DND-41 (cell line): ENCODE measurements at regions not wholly inside any gene's neighbourhood (a gene's known extent, or its start where the extent isn't known, plus 50 kb on each side); places are given as distances from the start of the nearest gene placed in this dataset.

Experiments used
- CTCF ChIP-seq: IDR thresholded peaks from 2 replicates; pipeline ENCODE4 v1.5.1; 2012; ENCODE audit warnings: borderline replicate concordance, low read length, moderate library complexity, mild to moderate bottlenecking; ENCODE audit not compliant: poor library complexity, severe bottlenecking; ENCODE audit errors: extremely low read depth
- EZH2 ChIP-seq: IDR thresholded peaks from 3 replicates; pipeline ENCODE4 v1.6.1; 2012; ENCODE audit warnings: borderline replicate concordance, low read depth, mild to moderate bottlenecking, moderate library complexity, low read length, inconsistent platforms; ENCODE audit not compliant: severe bottlenecking

- TF ChIP-seq CTCF (no peak), EZH2 (no peak)
Observed at GRCh38 chr1:60878323-60878722, 204.0 kb upstream of the NFIA start.
